LNCAP (cell line): ENCODE measurements at regions not wholly inside any gene's neighbourhood (a gene's known extent, or its start where the extent isn't known, plus 50 kb on each side); places are given as distances from the start of the nearest gene placed in this dataset.

Source experiments
- TF ChIP-seq, protein P1 (sequence below): fragments of 450-650 bp; IDR thresholded peaks from 2 replicates; pipeline ENCODE4 v1.5.1; 2017; ENCODE audit warnings: mild to moderate bottlenecking

DNA sequence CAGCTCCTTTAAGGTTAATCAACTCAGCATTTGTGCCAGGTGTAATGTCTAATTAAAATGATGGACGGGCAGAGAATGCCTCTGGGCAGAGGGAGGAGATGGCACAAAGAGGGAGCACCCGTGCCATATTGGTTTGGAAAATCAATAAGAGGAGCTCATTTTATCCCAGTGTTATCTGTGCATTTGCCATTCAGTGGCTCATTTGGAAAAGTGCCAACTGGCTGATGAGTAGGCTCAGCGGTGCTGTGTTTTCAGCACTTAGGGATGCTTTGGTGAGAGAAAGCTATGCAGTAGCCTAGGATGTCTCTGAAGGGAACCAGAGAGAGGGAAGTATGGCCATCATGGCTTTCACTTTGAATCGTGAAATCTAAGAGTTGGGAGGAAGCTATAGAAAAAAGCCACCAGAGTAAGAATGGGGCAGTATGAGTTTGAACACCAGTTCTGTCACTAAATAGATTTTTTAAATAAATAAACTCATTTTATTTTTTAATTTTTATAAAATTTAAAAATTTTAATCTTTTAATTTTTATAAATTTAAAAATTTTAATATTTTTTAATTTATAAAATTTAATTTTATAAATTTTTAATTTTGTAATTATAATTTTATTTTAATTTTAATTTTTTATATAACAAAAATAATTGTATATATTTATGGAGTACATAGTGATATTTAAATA is 472.8 kb downstream of the BRINP1 start:
- TF ChIP-seq, protein P1, sequence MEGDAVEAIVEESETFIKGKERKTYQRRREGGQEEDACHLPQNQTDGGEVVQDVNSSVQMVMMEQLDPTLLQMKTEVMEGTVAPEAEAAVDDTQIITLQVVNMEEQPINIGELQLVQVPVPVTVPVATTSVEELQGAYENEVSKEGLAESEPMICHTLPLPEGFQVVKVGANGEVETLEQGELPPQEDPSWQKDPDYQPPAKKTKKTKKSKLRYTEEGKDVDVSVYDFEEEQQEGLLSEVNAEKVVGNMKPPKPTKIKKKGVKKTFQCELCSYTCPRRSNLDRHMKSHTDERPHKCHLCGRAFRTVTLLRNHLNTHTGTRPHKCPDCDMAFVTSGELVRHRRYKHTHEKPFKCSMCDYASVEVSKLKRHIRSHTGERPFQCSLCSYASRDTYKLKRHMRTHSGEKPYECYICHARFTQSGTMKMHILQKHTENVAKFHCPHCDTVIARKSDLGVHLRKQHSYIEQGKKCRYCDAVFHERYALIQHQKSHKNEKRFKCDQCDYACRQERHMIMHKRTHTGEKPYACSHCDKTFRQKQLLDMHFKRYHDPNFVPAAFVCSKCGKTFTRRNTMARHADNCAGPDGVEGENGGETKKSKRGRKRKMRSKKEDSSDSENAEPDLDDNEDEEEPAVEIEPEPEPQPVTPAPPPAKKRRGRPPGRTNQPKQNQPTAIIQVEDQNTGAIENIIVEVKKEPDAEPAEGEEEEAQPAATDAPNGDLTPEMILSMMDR: no peak

DNA sequence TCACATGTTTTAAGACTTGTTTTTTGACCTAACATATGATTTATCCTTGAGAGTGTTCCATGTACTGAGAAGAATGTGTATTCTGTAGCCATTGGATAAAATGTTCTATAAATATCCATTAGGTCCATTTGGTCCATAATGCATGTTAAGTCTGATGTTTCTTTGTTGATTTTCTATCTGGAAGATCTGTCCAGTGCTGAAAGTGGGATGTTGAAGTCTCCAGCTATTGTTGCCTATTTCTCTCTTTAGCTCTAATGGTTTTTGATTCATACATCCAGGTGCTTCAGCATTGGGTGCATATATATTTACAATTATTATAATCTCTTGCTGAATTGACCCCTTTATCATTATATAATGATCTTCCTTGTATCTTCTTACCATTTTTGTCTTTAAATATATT is 451.1 kb downstream of the BRINP1 start:
- TF ChIP-seq, protein P1: no peak

DNA sequence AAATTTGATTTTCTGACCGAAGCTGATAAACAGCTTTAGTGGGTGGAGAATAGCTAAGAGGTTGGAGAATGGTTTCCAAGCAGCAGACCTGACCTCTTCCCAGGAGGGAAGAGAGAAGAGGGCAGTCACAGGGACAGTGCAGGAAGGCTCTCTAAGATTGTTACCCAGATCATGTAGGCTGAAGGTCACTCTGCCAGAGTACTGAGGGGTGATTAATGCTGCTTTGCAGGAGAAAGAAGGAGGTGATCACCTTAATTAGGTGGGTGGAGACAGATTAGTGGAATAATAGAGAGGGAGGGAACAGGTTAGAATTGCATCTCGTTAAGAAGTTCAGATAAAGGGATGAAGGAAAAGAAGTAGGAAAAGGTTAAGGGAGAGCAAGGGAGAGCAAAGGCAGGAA is 440.5 kb downstream of the BRINP1 start:
- TF ChIP-seq, protein P1: no peak

- TF ChIP-seq, protein P1: no peak
Measured at GRCh38 chr9:118929287-118929686, 439.9 kb downstream of the BRINP1 start.

DNA sequence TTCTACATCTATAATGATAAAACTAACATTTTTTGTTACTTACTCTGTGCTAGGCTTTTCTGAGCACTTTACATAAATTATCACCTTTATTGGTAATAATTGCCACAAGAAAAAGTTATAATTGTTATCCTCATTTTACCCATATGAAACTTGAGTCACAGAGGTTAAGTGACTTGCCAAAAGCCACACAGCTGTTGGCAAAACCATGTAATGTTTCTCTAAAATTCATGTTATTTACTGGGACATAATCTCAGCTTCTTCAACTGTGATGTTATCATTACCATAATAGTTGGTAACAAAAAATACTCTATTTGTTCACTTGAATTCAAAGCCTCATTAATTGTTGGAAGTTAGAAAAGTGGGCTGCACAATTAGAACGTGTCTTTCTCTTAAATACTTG is 437.3 kb downstream of the BRINP1 start:
- TF ChIP-seq, protein P1: no peak

- TF ChIP-seq, protein P1: no peak
Measured at GRCh38 chr9:118938581-118938980, 430.7 kb downstream of the BRINP1 start.

DNA sequence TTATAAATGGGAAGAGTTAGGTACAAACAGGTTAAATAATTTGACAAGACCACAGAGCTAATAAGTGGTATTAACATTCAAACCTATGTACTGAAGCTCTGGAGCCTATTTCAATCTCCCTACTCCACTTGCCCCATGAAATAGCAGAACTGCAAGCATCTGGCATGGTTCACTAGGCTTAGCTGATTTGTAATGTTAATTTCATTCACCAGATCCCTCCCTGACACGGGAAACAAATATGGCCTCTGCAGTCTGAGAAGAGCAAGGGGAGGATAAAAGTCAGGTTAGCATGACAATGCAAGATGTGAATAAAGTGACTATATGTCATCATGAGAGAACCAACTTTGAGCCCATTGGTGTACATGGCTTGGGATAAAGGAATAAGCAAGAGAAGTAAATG is 428.8 kb downstream of the BRINP1 start:
- TF ChIP-seq, protein P1: no peak

DNA sequence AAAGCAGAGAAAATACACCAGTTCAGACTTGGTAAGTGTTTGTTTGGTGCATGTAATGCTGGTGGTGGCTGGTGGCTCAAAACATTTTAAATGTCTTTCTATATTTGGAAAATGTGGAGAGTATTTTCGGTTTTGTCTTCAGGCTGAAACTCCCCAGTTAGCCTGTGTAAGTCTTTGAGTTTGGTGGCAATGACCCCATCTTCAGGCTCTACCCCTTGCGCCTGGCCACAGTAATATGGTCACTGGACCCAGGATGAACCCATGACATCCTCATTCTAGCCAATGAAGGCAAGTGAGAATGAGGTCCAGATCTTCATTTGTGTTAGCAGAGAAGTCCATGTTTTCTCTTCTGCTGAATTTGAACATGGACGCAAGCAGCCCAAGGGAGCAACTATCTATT is 422.6 kb downstream of the BRINP1 start:
- TF ChIP-seq, protein P1: no peak
